Spinal cord (tissue), 9 donors: ENCODE measurements at regions not wholly inside any gene's neighbourhood (a gene's known extent, or its start where the extent isn't known, plus 50 kb on each side); places are given as distances from the start of the nearest gene placed in this dataset.
"Not testable (repeated sequence)": the region's sequence is repeated elsewhere in the genome, so short reads cannot be mapped to it uniquely, and the experiment has no call there.

Source experiments
- DNase-seq, 6 donors: peaks; one replicate each; pipeline versions ENCODE4 v3.0.0 to v3.0.0-alpha.2; 2013 to 2015; ENCODE audit warnings: low spot score in 6 of 6, low read depth in 4 of 6
- H3K27ac ChIP-seq: one replicate; pipeline ENCODE4 v1.5.1; 2013; ENCODE audit warnings: low read depth, low read length, control low read depth
- H3K27me3 ChIP-seq: one replicate; pipeline ENCODE4 v1.6.1; 2013; ENCODE audit warnings: low read length; ENCODE audit not compliant: control insufficient read depth, insufficient read depth
- H3K36me3 ChIP-seq: one replicate; pipeline ENCODE4 v1.6.1; 2013; ENCODE audit warnings: low read length; ENCODE audit not compliant: control insufficient read depth, insufficient read depth
- H3K4me1 ChIP-seq: one replicate; pipeline ENCODE4 v1.6.1; 2013; ENCODE audit warnings: low read length; ENCODE audit not compliant: control insufficient read depth, insufficient read depth
- H3K4me3 ChIP-seq: one replicate; pipeline ENCODE4 v1.5.1; 2013; ENCODE audit warnings: low read depth, low read length, control low read depth
- H3K9me3 ChIP-seq: one replicate; pipeline ENCODE4 v1.6.1; 2013; ENCODE audit warnings: low read length; ENCODE audit not compliant: control insufficient read depth, insufficient read depth
- WGBS: methylation state at CpG from one replicate; pipeline ENCODE4 v1.1.5; 2013; ENCODE audit warnings: missing lambda C conversion rate; ENCODE audit not compliant: insufficient coverage; 5-methylcytosine and 5-hydroxymethylcytosine counted together
- donor health status: healthy.

DNA sequence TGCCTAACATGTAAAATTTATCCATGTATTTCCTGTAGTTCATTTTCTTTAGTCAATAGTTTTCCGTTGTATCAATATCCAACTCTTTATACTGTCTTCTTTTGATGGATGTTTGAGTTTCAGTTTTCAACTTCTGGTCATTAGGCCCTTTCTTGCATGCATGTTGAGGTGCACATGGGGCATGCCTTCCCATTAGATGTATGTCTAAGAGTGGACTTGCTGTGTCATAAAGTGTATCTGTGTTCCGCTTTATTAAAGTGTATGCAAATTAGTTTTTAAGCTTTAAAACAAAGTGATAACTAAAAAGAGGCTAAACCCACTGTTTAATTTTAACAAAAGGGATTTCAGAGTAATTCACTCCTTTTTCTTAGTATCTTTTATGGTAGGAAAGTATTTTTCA is 441.1 kb downstream of the PCNX1 start:
- no peaks in the 10 kb centered on the region for H3K36me3 ChIP-seq
- 80% methylated on average over 1 of the region's 2 CpGs for WGBS

DNA sequence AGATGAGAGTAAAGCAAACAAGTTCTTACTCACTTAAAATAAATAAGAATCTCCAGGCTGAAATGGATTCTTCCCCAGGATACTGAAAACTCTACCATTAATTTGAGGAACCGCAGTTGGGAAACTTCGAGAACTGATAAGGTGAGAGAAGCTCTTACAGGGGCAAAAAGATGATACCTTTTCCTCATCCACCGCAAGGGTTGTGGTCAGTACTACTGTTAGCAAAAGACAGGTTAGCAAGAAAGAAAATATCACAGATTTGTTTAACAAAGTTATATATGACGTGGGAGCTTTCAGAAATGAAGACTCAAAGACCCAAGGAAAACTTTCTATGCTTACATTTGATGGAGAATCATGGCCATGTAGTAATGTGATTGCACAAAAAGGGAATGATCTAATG is 441.6 kb downstream of the PCNX1 start:
- Histone ChIP-seq H3K27me3 (no peaks in the 10 kb centered on the region), H3K27ac (no peak overlapping the region), H3K4me3 (no peak overlapping the region), H3K4me1 (no peaks in the 10 kb centered on the region), H3K36me3 (no peaks in the 10 kb centered on the region), H3K9me3 (no peaks in the 10 kb centered on the region)
- 100% methylated on average over 1 of the region's 4 CpGs for WGBS
- no peak for DNase-seq

More for the DNA sequence above, 441.1 kb downstream of the PCNX1 start:
- no peaks in the 10 kb centered on the region for H3K9me3 ChIP-seq
- no peaks in the 10 kb centered on the region for H3K27me3 ChIP-seq
- H3K27ac ChIP-seq: no peak overlapping the region
- no peaks in the 10 kb centered on the region for H3K4me1 ChIP-seq
- no peak for DNase-seq
- H3K4me3 ChIP-seq: no peak overlapping the region

DNA sequence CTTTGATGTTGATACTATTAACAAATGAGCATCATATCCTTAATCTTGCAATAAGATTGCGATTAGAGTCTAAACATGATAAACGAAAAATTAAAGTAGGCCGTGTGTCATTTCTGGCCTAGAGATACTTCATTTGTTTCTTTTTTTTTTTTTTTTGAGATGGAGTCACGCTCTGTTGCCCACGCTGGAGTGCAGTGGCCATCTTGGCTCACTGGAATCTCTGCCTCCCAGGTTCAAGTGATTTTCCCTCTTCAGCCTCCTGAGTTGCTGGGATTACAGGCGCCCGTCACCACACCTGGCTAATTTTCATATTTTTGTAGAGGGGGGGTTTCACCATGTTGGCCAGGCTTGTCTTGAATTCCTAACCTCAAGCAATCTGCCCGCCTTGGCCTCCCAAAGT is 446.9 kb downstream of the PCNX1 start:
- no peak overlapping the region for H3K4me3 ChIP-seq
- H3K9me3 ChIP-seq: no peaks in the 10 kb centered on the region
- H3K27ac ChIP-seq: no peak overlapping the region
- 100% methylated on average over 4 of the region's 8 CpGs for WGBS
- no peaks in the 10 kb centered on the region for H3K27me3 ChIP-seq
- no peaks in the 10 kb centered on the region for H3K4me1 ChIP-seq
- no peak for DNase-seq
- H3K36me3 ChIP-seq: no peaks in the 10 kb centered on the region

DNA sequence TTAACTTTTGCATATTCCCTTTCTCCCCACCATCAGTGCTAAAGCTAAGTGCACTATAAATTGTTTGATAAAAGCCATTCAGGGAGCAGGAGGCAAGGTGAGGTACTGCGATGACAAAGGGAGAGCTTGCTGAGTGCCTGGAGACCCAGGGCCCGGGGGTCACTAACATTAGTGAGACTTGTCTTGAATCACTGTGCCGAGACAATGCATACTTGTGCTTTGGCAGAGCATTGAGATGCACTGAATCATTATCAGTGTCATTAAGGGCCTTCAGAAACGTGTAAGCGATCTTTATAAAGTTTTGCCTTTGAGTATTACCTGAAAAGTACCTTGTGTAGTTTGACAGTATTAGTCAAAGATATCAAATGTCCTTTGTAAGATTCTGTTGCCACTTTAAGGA is 447.5 kb downstream of the PCNX1 start:
- Histone ChIP-seq H3K9me3 (no peaks in the 10 kb centered on the region), H3K36me3 (no peaks in the 10 kb centered on the region), H3K4me3 (no peak overlapping the region), H3K27ac (no peak overlapping the region), H3K27me3 (no peaks in the 10 kb centered on the region), H3K4me1 (no peaks in the 10 kb centered on the region)
- peak in 1 of 6 donors; percentile 20 for DNase-seq
- WGBS: 37% methylated on average over 5 of the region's 5 CpGs

DNA sequence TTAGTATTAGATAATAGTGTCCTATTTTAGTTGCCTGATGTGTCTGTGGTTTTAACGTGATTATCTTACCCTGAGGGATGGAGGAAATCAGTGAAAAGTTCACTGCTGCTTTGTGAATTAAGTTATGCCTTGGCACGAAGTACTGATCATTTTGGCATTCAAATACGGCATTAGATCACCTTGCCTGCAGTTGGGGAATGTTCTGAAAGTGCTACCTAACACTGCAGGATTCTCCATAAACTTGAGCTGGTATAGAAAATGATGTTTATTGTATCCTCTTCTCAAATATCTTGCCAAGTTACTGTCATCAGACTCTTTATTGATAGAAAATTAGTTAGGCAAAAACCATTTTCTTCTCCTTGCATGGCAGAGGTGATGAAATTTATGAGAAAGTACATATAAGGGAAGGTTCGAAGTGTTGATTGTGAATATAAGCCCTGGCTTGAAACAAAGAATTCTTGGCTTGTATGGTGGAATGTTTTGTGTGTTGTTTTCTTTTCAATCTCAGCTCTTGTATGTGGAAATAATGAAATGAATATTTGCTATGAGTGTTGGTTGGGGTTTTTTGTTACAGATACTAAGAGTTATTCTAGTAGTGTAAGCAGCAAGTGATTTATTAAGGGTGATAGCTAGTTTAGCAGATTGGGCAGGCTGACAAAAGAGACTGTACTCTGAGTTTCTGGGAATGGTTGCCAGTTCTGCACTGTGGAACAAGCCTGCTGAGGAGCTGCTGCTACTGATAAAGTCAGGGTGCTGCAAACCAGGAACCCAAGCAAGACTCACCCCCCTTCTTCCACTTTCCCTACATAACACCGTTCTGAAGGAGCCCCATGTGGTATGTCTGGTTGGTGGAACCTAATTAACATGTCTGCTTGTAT is 448.3 kb downstream of the PCNX1 start:
- Histone ChIP-seq H3K36me3 (no peaks in the 10 kb centered on the region), H3K4me1 (no peaks in the 10 kb centered on the region), H3K4me3 (no peak overlapping the region), H3K9me3 (no peaks in the 10 kb centered on the region), H3K27me3 (no peaks in the 10 kb centered on the region), H3K27ac (no peak overlapping the region)
- WGBS: 23% methylated on average over 2 of the region's 5 CpGs
- DNase-seq: peak in 5 of 6 donors; percentile 15 to 69 (median 28)

DNA sequence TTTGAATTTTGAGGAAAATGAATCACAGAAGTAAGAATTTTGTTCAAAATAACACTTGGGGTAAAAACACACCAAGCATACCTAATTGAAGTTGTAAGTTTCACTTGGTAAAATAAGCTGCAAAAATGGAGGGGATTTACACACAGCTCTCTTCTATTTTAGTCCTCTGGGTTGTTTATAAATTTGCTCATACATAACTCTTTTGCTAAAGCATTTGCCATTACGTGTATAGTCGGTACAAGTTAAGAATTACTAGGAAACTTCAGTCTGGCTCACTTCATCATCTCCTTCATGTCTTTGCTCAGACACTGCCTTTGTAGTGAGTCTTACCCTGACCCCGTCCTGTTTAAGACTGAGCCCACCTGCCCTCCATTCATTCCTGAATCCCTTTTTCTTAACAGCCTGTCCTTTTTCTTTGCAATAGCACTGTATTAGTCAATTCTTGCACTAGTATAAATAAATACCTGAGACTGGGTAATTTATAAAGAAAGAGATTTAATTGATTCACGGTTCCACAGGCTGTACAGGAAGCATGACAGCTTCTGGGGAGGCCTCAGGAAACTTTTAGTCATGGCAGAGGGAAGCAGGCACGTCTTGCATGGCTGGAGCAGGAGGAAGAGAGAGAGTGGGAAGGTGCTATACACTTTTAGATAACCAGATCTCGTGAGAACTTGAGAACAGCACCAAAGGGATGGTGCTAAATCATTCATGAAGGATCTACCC is 451.1 kb downstream of the PCNX1 start:
- Histone ChIP-seq H3K27ac (no peak overlapping the region), H3K27me3 (no peaks in the 10 kb centered on the region), H3K4me1 (no peaks in the 10 kb centered on the region), H3K9me3 (no peaks in the 10 kb centered on the region), H3K36me3 (no peaks in the 10 kb centered on the region), H3K4me3 (no peak overlapping the region)
- no peak for DNase-seq
- 100% methylated on average over 4 of the region's 6 CpGs for WGBS

DNA sequence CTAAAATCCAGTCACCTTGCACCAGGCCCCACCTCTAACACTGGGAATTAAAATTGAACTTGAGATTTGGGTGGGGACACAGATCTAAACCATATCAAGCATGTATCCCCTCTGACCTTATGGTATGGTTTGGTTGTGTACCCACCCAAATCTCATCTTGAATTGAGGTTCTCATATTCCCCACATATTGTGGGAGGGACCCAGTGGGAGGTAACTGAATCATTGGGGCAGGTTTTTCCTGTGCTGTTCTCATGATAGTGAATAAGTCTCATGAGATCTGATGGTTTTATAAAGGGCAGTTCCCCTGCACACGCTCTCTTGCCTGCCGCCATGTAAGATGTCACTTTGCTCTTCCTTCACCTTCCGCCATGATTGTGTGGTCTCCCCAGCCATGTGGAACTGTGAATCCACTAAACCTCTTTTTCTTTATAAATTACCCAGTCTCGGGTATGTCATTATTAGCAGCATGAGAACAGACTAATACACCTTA is 451.7 kb downstream of the PCNX1 start:
- H3K27ac ChIP-seq: not testable (repeated sequence)

DNA sequence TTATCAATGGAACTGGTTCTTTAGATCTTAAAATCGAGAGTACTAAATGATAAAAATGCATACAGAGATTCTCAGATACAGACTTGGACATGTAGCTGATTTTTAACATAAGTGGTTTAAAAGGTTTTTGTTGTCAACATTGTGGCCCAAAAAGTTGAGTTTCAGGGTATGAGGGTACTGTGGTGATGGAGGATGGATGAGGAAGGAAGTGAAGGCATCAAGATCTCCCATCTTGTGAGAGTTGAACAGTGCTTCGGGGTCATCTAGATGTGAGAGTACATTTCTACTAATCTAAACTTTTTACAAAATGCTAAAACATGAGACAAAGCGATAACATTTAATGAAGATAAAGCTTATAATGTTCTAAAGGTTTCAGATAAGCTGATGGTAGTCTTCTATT is 452.6 kb downstream of the PCNX1 start:
- Histone ChIP-seq H3K4me3 (no peak overlapping the region), H3K36me3 (peaks cover 2% of the 10 kb centered on the region), H3K9me3 (no peaks in the 10 kb centered on the region), H3K27me3 (no peaks in the 10 kb centered on the region), H3K4me1 (peaks cover 3% of the 10 kb centered on the region), H3K27ac (no peak overlapping the region)
- no peak for DNase-seq
- WGBS: 100% methylated on average over 1 of the region's 3 CpGs

More for the DNA sequence above, 451.7 kb downstream of the PCNX1 start:
- H3K4me3 ChIP-seq, H3K9me3 ChIP-seq, H3K4me1 ChIP-seq, H3K36me3 ChIP-seq, H3K27me3 ChIP-seq, DNase-seq: not testable (repeated sequence)
- WGBS: 100% methylated on average over 3 of the region's 4 CpGs

DNA sequence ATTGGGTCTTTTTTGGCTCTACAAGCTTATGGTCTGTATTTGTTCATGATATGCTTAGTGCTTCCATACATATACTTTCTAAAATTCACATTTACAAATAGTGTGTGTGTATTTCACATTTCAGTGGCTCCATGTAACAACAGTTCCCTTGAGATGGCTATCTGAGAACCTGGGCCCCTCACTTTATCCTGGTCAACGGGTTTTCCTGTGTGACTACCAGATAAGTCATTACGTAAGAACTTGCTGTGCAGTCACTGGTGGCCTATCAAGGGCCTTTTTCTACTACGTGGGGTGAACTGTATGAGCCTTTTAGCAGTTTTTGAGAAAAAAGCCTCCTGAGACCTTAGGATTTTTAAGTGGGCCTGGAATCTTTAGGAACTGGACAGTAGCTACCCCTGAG is 454.1 kb downstream of the PCNX1 start:
- Histone ChIP-seq H3K27me3 (no peaks in the 10 kb centered on the region), H3K36me3 (peaks cover 2% of the 10 kb centered on the region), H3K27ac (no peak overlapping the region), H3K4me1 (peaks cover 5% of the 10 kb centered on the region), H3K4me3 (no peak overlapping the region), H3K9me3 (no peaks in the 10 kb centered on the region)
- DNase-seq: no peak
- WGBS: 60% methylated on average over 1 of the region's 3 CpGs
